ENCODE measurements at regions not wholly inside any gene's neighbourhood (a gene's known extent, or its start where the extent isn't known, plus 50 kb on each side); places are given as distances from the start of the nearest gene placed in this dataset.

- H3K27me3 ChIP-seq (ENCODE audit: insufficient read depth, low read length), result no peaks in the 10 kb centered on the region
- H2BK15ac ChIP-seq (ENCODE audit: low read depth, low read length), result no peak overlapping the region
- H3K79me2 ChIP-seq (ENCODE audit: insufficient read depth, low read length), result no peaks in the 10 kb centered on the region
- no peaks in the 10 kb centered on the region for H3K9me3 ChIP-seq (ENCODE audit: control insufficient read depth, low read depth, low read length)
- H3K56ac ChIP-seq (ENCODE audit: insufficient read length, low read depth, low read length), result no peak overlapping the region
- DNase-seq, result no peak
- H2AK5ac ChIP-seq (ENCODE audit: insufficient read length, low read length), result no peak overlapping the region
- no peak overlapping the region for H2AFZ ChIP-seq (ENCODE audit: low read length)
- H4K20me1 ChIP-seq (ENCODE audit: control insufficient read depth, insufficient read depth, insufficient read length), result no peaks in the 10 kb centered on the region
- H3K27me3 Mint-ChIP-seq (ENCODE audit: low read depth), result no peaks in the 10 kb centered on the region; the same call in 1 of the 2 replicates
- no peak for TF ChIP-seq CTCF (conservative IDR thresholded peaks at IDR 0.05)
- no peak overlapping the region for H3K27ac ChIP-seq (ENCODE audit: insufficient read length, low read depth, low read length)
- H3T11ph ChIP-seq (ENCODE audit: low read length), result no peak overlapping the region
- H3K23ac ChIP-seq (ENCODE audit: insufficient read length, low read depth, low read length), result no peak overlapping the region
- H2BK20ac ChIP-seq (ENCODE audit: low read depth, low read length, poor library complexity, severe bottlenecking), result no peak overlapping the region
- no peak overlapping the region for H3K4me2 ChIP-seq (ENCODE audit: insufficient read depth, insufficient read length, low read length)
- peaks cover 5 to 12% of the 10 kb centered on the region in 2 experiments for H3K4me1 Mint-ChIP-seq
- H3K4me3 Mint-ChIP-seq, result no peak overlapping the region
- H3K27ac Mint-ChIP-seq, result no peak overlapping the region
- no peak overlapping the region for H2BK12ac ChIP-seq (ENCODE audit: insufficient read length, low read depth, low read length)
- H2BK5ac ChIP-seq (ENCODE audit: insufficient read length, low read length), result no peak overlapping the region
- no peak overlapping the region for H2BK120ac ChIP-seq (ENCODE audit: low read depth, low read length, poor library complexity, severe bottlenecking)
- no peaks in the 10 kb centered on the region for H3K36me3 Mint-ChIP-seq (ENCODE audit: insufficient read depth in 1 of 3, low read depth in 3 of 3)
- no peaks in the 10 kb centered on the region for H3K9me3 Mint-ChIP-seq
- no peak overlapping the region for H3K4ac ChIP-seq (ENCODE audit: low read depth, low read length)
- no peak overlapping the region for H3K14ac ChIP-seq (ENCODE audit: insufficient read depth, low read length)
- H3K18ac ChIP-seq (ENCODE audit: insufficient read length, low read depth, low read length), result no peak overlapping the region
- no peak overlapping the region for H4K5ac ChIP-seq (ENCODE audit: insufficient read length, low read depth, low read length)
- H3K4me1 ChIP-seq (ENCODE audit: insufficient read depth, low read length), result no peaks in the 10 kb centered on the region
- H4K91ac ChIP-seq (ENCODE audit: insufficient read length, low read depth, low read length), result no peak overlapping the region
- H4K8ac ChIP-seq (replicated peaks; ENCODE audit: insufficient read length, low read depth, low read length), result no peak overlapping the region
- H3K23me2 ChIP-seq (ENCODE audit: insufficient read length, low read depth, low read length, poor library complexity, severe bottlenecking), result no peaks in the 10 kb centered on the region
- H3K9ac ChIP-seq (ENCODE audit: extremely low read depth, insufficient read length, low read length), result no peak overlapping the region
- H3K79me1 ChIP-seq (ENCODE audit: insufficient read depth, low read depth, low read length, poor library complexity, severe bottlenecking), result no peaks in the 10 kb centered on the region
These were observed 144.4 kb upstream of the AKIRIN2 start for GRCh38 chr6:87846434-87846833.
